Neutrophil (primary cell): ENCODE measurements at regions not wholly inside any gene's neighbourhood (a gene's known extent, or its start where the extent isn't known, plus 50 kb on each side); places are given as distances from the start of the nearest gene placed in this dataset.

Experiments
- H3K27ac ChIP-seq: fragments of 200-600 bp; sonication (generic); 2 replicates; pipeline ENCODE4 v1.5.1; 2016; ENCODE audit warnings: mild to moderate bottlenecking, moderate library complexity
- H3K27me3 ChIP-seq: fragments of 200-600 bp; sonication (generic); 2 replicates; pipeline ENCODE4 v1.6.0; 2016; ENCODE audit warnings: mild to moderate bottlenecking
- H3K36me3 ChIP-seq: fragments of 200-600 bp; sonication (generic); 2 replicates; pipeline ENCODE4 v1.5.1; 2017
- H3K4me1 ChIP-seq, 2 experiments: fragments of 200-600 bp in 1 of 2; sonication (generic) in 1 of 2; 1 replicate in 1 of 2; 2 replicates in 1 of 2; pipeline versions ENCODE4 v1.5.1 to v1.6.1; 2013 to 2016; ENCODE audit warnings: low read depth in 1 of 2, low read length in 1 of 2, mild to moderate bottlenecking in 1 of 2, moderate library complexity in 1 of 2; ENCODE audit not compliant: control insufficient read depth in 1 of 2, insufficient read depth in 1 of 2
- H3K4me3 ChIP-seq, 2 experiments: fragments of 200-600 bp in 1 of 2; sonication (generic) in 1 of 2; 1 replicate in 1 of 2; 2 replicates in 1 of 2; pipeline ENCODE4 v1.5.1; 2013 to 2016; ENCODE audit warnings: low read depth in 1 of 2, low read length in 1 of 2, mild to moderate bottlenecking in 1 of 2, moderate library complexity in 1 of 2
- H3K9me3 ChIP-seq: fragments of 200-600 bp; sonication (generic); 2 replicates; pipeline ENCODE4 v1.5.1; 2016
- CTCF ChIP-seq: fragments of 200-600 bp; sonication (generic); IDR thresholded peaks from 2 replicates; pipeline ENCODE4 v1.5.1; 2016; ENCODE audit warnings: antibody characterized with exemption

GRCh38 chr9:86488345-86488744 is 134.1 kb upstream of the TUT7 start:
- Histone ChIP-seq H3K4me3 (no peak overlapping the region), H3K27me3 (no peaks in the 10 kb centered on the region), H3K36me3 (no peaks in the 10 kb centered on the region), H3K27ac (no peak overlapping the region), H3K9me3 (no peaks in the 10 kb centered on the region), H3K4me1 (no peaks in the 10 kb centered on the region)
- TF ChIP-seq CTCF: no peak

GRCh38 chr9:86487838-86488233 is 133.6 kb upstream of the TUT7 start:
- Histone ChIP-seq H3K27me3 (no peaks in the 10 kb centered on the region), H3K4me1 (no peaks in the 10 kb centered on the region), H3K36me3 (no peaks in the 10 kb centered on the region), H3K27ac (no peak overlapping the region), H3K4me3 (no peak overlapping the region), H3K9me3 (no peaks in the 10 kb centered on the region)
- TF ChIP-seq CTCF: no peak

GRCh38 chr9:86486891-86487837 is 133.0 kb upstream of the TUT7 start:
- Histone ChIP-seq H3K9me3 (no peaks in the 10 kb centered on the region), H3K4me3 (no peak overlapping the region), H3K4me1 (no peaks in the 10 kb centered on the region), H3K27me3 (no peaks in the 10 kb centered on the region), H3K27ac (no peak overlapping the region), H3K36me3 (no peaks in the 10 kb centered on the region)
- no peak for TF ChIP-seq CTCF

GRCh38 chr9:86485359-86485758 is 131.1 kb upstream of the TUT7 start:
- Histone ChIP-seq H3K4me1 (no peaks in the 10 kb centered on the region), H3K27me3 (no peaks in the 10 kb centered on the region), H3K9me3 (no peaks in the 10 kb centered on the region), H3K4me3 (no peak overlapping the region), H3K27ac (no peak overlapping the region), H3K36me3 (no peaks in the 10 kb centered on the region)
- TF ChIP-seq CTCF: no peak

- Histone ChIP-seq H3K4me1 (no peaks in the 10 kb centered on the region), H3K36me3 (no peaks in the 10 kb centered on the region), H3K4me3 (no peak overlapping the region), H3K27me3 (no peaks in the 10 kb centered on the region), H3K27ac (no peak overlapping the region), H3K9me3 (no peaks in the 10 kb centered on the region)
- no peak for TF ChIP-seq CTCF
Measured at GRCh38 chr9:86483496-86483895, 129.3 kb upstream of the TUT7 start.
